GM19395 (cell line): ENCODE measurements at regions not wholly inside any gene's neighbourhood (a gene's known extent, or its start where the extent isn't known, plus 50 kb on each side); places are given as distances from the start of the nearest gene placed in this dataset.

Source experiments
- ATAC-seq: cut with Tn5 transposase; IDR thresholded peaks from one replicate; pipeline ENCODE4 v1.9.1; 2021; ENCODE audit warnings: mild to moderate bottlenecking, moderate library complexity; ENCODE audit not compliant: unreplicated experiment

- no peak for ATAC-seq
Observed at GRCh38 chr9:28163619-28164018, 590.3 kb upstream of the C9orf72 start.

GRCh38 chr9:28166179-28166578, 592.9 kb upstream of the C9orf72 start:
- ATAC-seq, result no peak

- ATAC-seq, result no peak
Observed at GRCh38 chr9:28177142-28177541, 603.9 kb upstream of the C9orf72 start.

GRCh38 chr9:28177925-28178324, 604.6 kb upstream of the C9orf72 start:
- ATAC-seq, result no peak

- ATAC-seq, result no peak
Observed at GRCh38 chr9:28179893-28180292, 606.6 kb upstream of the C9orf72 start.

- ATAC-seq, result no peak
Observed at GRCh38 chr9:28190981-28191380, 617.7 kb upstream of the C9orf72 start.

- no peak for ATAC-seq
Observed at GRCh38 chr9:28197653-28198052, 624.4 kb upstream of the C9orf72 start.

GRCh38 chr9:28203036-28203435, 629.8 kb upstream of the C9orf72 start:
- no peak for ATAC-seq

GRCh38 chr9:28206280-28206679, 633.0 kb upstream of the C9orf72 start:
- no peak for ATAC-seq

- ATAC-seq, result no peak
Observed at GRCh38 chr9:28207657-28208056, 634.4 kb upstream of the C9orf72 start.

- no peak for ATAC-seq
Observed at GRCh38 chr9:28209130-28209529, 635.8 kb upstream of the C9orf72 start.

- ATAC-seq, result peak; percentile 84
Observed at GRCh38 chr9:28212979-28213378, 639.7 kb upstream of the C9orf72 start.

- ATAC-seq, result no peak
Observed at GRCh38 chr9:28215536-28216299, 642.4 kb upstream of the C9orf72 start.

- ATAC-seq, result no peak
Observed at GRCh38 chr9:28232686-28233085, 659.4 kb upstream of the C9orf72 start.

GRCh38 chr9:28234133-28234893, 661.0 kb upstream of the C9orf72 start:
- no peak for ATAC-seq

- ATAC-seq, result no peak
Observed at GRCh38 chr9:28234894-28235277, 661.6 kb upstream of the C9orf72 start.

GRCh38 chr9:28249424-28249823, 676.1 kb upstream of the C9orf72 start:
- no peak for ATAC-seq

GRCh38 chr9:28255174-28255573, 681.9 kb upstream of the C9orf72 start:
- ATAC-seq, result no peak

- no peak for ATAC-seq
Observed at GRCh38 chr9:28260330-28260729, 687.0 kb upstream of the C9orf72 start.

GRCh38 chr9:28264368-28264767, 691.1 kb upstream of the C9orf72 start:
- ATAC-seq, result no peak

GRCh38 chr9:28267351-28267750, 694.1 kb upstream of the C9orf72 start:
- no peak for ATAC-seq

- ATAC-seq, result no peak
Observed at GRCh38 chr9:28270156-28270555, 696.9 kb upstream of the C9orf72 start.
